A673 (cell line): ENCODE measurements at regions not wholly inside any gene's neighbourhood (a gene's known extent, or its start where the extent isn't known, plus 50 kb on each side); places are given as distances from the start of the nearest gene placed in this dataset.

Experiments used
- BruUV-seq: library from RNA; stranded (reverse); fragments of 400-500 nt; replicated peaks from 2 replicates; lab custom pipeline; 2021; lab: Mats Ljungman, UMichigan
- CTCF ChIA-PET: fragments of 300-600 bp; sonication (Branson Sonifier 250); formaldehyde crosslinking; loops from one replicate; lab custom pipeline; 2022; ENCODE audit warnings: antibody characterized with exemption; lab: Charles Lee
- POLR2A ChIA-PET: fragments of 300-600 bp; sonication (Branson Sonifier 250); formaldehyde crosslinking; loops from one replicate; lab custom pipeline; 2022; ENCODE audit warnings: antibody characterized with exemption; ENCODE audit not compliant: low non-redundant PET; lab: Charles Lee
- DNase-seq: peaks from one replicate; pipeline ENCODE4 v3.0.0-alpha.2; 2015; ENCODE audit warnings: low spot score
- H3K27ac ChIP-seq: fragments of 200-600 bp; sonication (generic); 2 replicates; pipeline ENCODE4 v1.5.1; 2016; ENCODE audit warnings: mixed run types, low read depth, mild to moderate bottlenecking, mixed read lengths, antibody characterized with exemption, low read length; ENCODE audit not compliant: poor library complexity, severe bottlenecking
- H3K27me3 ChIP-seq: fragments of 200-600 bp; sonication (generic); replicated peaks from 2 replicates; pipeline ENCODE4 v1.6.1; 2017; ENCODE audit warnings: mixed run types, low read depth, mild to moderate bottlenecking, mixed read lengths, antibody characterized with exemption, low read length; ENCODE audit not compliant: insufficient read depth, poor library complexity
- H3K36me3 ChIP-seq: fragments of 200-600 bp; sonication (generic); 2 replicates; pipeline ENCODE4 v1.6.1; 2016; ENCODE audit warnings: mixed run types, mild to moderate bottlenecking, mixed read lengths, antibody characterized with exemption, low read length; ENCODE audit not compliant: insufficient read depth, poor library complexity, severe bottlenecking
- H3K4me1 ChIP-seq: fragments of 200-600 bp; sonication (generic); 2 replicates; pipeline ENCODE4 v1.6.1; 2017; ENCODE audit warnings: mixed run types, mild to moderate bottlenecking, mixed read lengths, antibody characterized with exemption, low read length; ENCODE audit not compliant: insufficient read depth, poor library complexity, severe bottlenecking
- H3K4me3 ChIP-seq: fragments of 200-600 bp; sonication (generic); 2 replicates; pipeline ENCODE4 v1.5.1; 2016; ENCODE audit warnings: low read depth, mixed run types, mild to moderate bottlenecking, mixed read lengths, low read length; ENCODE audit not compliant: poor library complexity, severe bottlenecking
- H3K9me3 ChIP-seq: fragments of 200-600 bp; sonication (generic); 2 replicates; pipeline ENCODE4 v1.6.1; 2016; ENCODE audit warnings: mixed run types, low read depth, mild to moderate bottlenecking, mixed read lengths, antibody characterized with exemption, low read length; ENCODE audit not compliant: poor library complexity, severe bottlenecking
- EZH2 ChIP-seq: fragments of 200-600 bp; sonication (generic); IDR thresholded peaks from 2 replicates; pipeline ENCODE4 v1.6.1; 2017; ENCODE audit warnings: borderline replicate concordance, low read depth, mild to moderate bottlenecking, mixed read lengths, antibody characterized with exemption, low read length; ENCODE audit not compliant: poor library complexity, severe bottlenecking
- intact Hi-C: fragments of 100-400 bp; cut with micrococcal nuclease; formaldehyde crosslinking; loops from one replicate; pipeline ENCODE4 v1.10.0; 2022; ENCODE audit not compliant: unreplicated experiment
- TF ChIP-seq, protein P1 (sequence below): fragments of 300-800, 200-600 bp; sonication (generic); conservative IDR thresholded peaks from 2 replicates; pipeline ENCODE4 v1.5.1; 2017; ENCODE audit warnings: low read depth, mild to moderate bottlenecking, antibody characterized with exemption, low read length, moderate library complexity, mixed read lengths

DNA sequence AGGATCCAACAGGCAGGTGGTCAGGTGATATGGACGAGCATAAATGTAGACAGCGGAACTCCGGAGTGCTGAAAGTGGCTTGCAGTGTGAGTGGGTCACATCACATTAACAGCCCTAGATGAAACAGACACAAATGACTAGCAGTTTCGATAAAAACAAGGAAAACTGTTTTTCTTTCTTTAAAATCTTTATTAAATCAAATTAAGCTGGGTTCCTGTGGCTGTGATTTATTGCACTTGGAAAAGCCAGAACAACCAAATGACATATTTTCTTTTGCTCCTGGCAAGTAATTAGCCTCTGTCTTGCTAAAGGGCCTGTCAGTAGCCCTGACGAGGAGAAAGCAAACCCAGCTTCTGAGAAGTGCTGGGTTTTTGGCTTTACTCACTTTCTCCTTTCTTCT is 152.9 kb upstream of the DDX18 start:
- Histone ChIP-seq H3K27ac (no peak overlapping the region), H3K9me3 (no peaks in the 10 kb centered on the region), H3K36me3 (no peaks in the 10 kb centered on the region), H3K4me1 (no peaks in the 10 kb centered on the region), H3K27me3 (peaks cover 10% of the 10 kb centered on the region), H3K4me3 (no peak overlapping the region)
- no TSS peak for BruUV-seq
- TF ChIP-seq EZH2, result no peak
- TF ChIP-seq, protein P1, sequence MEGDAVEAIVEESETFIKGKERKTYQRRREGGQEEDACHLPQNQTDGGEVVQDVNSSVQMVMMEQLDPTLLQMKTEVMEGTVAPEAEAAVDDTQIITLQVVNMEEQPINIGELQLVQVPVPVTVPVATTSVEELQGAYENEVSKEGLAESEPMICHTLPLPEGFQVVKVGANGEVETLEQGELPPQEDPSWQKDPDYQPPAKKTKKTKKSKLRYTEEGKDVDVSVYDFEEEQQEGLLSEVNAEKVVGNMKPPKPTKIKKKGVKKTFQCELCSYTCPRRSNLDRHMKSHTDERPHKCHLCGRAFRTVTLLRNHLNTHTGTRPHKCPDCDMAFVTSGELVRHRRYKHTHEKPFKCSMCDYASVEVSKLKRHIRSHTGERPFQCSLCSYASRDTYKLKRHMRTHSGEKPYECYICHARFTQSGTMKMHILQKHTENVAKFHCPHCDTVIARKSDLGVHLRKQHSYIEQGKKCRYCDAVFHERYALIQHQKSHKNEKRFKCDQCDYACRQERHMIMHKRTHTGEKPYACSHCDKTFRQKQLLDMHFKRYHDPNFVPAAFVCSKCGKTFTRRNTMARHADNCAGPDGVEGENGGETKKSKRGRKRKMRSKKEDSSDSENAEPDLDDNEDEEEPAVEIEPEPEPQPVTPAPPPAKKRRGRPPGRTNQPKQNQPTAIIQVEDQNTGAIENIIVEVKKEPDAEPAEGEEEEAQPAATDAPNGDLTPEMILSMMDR, result no peak
- intact Hi-C loops, result no loop called here
- ChIA-PET CTCF (no interaction called here), POLR2A (no interaction called here)
- DNase-seq, result no peak

DNA sequence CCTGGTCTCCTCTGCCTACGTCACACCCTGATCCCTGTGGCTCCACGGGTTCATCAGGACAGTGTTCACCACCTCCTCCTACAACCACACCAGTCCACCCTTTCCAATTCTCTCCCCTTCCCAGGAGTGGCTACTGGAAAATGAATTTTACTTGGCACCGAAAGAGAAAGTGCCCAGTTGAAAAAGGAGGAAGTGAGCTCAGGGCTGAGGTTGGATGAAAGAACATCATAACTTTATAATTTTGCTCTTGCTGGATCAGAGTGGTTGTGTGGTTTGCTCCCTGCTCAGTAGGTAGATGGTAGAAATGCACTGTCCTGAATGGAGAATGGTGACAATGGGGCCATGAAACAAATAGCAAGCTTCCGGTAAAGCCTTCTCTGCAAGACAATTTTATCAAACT is 140.3 kb upstream of the DDX18 start:
- intact Hi-C loops, result no loop called here
- CTCF ChIA-PET, result no interaction called here
- BruUV-seq, result no TSS peak

DNA sequence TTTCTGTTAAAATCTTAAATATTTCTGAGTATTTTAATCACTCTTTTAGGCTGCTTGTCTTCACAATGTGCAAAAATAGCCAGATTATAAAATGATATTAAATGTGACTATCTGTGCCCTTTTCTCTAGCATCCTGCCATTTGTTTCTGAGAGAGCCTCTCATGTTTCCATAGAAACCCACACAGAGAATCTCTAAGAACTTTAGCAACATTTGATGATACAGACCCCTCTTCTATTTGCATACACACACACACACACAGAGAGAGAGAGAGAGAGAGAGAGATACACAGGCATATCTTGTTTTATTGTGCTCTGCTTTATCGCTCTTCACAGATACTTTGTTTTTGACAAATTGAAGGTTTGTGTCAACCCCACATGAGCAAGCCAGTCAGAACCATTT is 134.5 kb upstream of the DDX18 start:
- H3K27me3 ChIP-seq, result no peaks in the 10 kb centered on the region
- intact Hi-C loops, result no loop called here
- DNase-seq, result no peak
- BruUV-seq, result no TSS peak
- POLR2A ChIA-PET, result no interaction called here
- H3K4me3 ChIP-seq, result no peak overlapping the region
- CTCF ChIA-PET, result no interaction called here
- no peaks in the 10 kb centered on the region for H3K9me3 ChIP-seq
- H3K27ac ChIP-seq, result no peak overlapping the region
- no peak for TF ChIP-seq EZH2
- TF ChIP-seq, protein P1, result no peak
- H3K36me3 ChIP-seq, result no peaks in the 10 kb centered on the region
- no peaks in the 10 kb centered on the region for H3K4me1 ChIP-seq

More for the DNA sequence above, 140.3 kb upstream of the DDX18 start:
- H3K9me3 ChIP-seq, result no peaks in the 10 kb centered on the region
- no peak overlapping the region for H3K27ac ChIP-seq
- no peaks in the 10 kb centered on the region for H3K27me3 ChIP-seq
- DNase-seq, result no peak
- H3K4me1 ChIP-seq, result no peaks in the 10 kb centered on the region
- H3K36me3 ChIP-seq, result no peaks in the 10 kb centered on the region
- POLR2A ChIA-PET, result no interaction called here
- no peak overlapping the region for H3K4me3 ChIP-seq
- TF ChIP-seq, protein P1, result no peak
- TF ChIP-seq EZH2, result no peak
